Esophagus squamous epithelium (tissue), 5 donors: ENCODE measurements at regions not wholly inside any gene's neighbourhood (a gene's known extent, or its start where the extent isn't known, plus 50 kb on each side); places are given as distances from the start of the nearest gene placed in this dataset.
"Not testable (repeated sequence)": the region's sequence is repeated elsewhere in the genome, so short reads cannot be mapped to it uniquely, and the experiment has no call there.

ENCODE experiments used
- DNase-seq: peaks from one replicate; lab custom pipeline; 2025; lab: John Stamatoyannopoulos, UW
- H3K27ac ChIP-seq, 4 donors: fragments of 200-600 bp; sonication (generic); one replicate each; pipeline ENCODE4 v1.5.1; 2016 to 2019; ENCODE audit warnings: mild to moderate bottlenecking in 1 of 4
- H3K27me3 ChIP-seq, 4 donors: fragments of 200-600 bp; sonication (generic); 1 replicate in 3 of 4; 2 replicates in 1 of 4; pipeline versions ENCODE4 v1.5.1 to v1.6.0; 2017 to 2021; ENCODE audit warnings: antibody characterized with exemption in 1 of 4
- H3K36me3 ChIP-seq, 3 donors: fragments of 200-600 bp; sonication (generic); one replicate each; pipeline ENCODE4 v1.5.1; 2016 to 2019
- H3K4me1 ChIP-seq, 3 donors: fragments of 200-600 bp; sonication (generic); one replicate each; pipeline ENCODE4 v1.5.1; 2017 to 2019
- H3K4me3 ChIP-seq, 4 donors: fragments of 200-600 bp; sonication (generic); 1 replicate in 3 of 4; 2 replicates in 1 of 4; pipeline ENCODE4 v1.5.1; 2016 to 2019; ENCODE audit warnings: mild to moderate bottlenecking in 2 of 4, moderate library complexity in 1 of 4
- H3K9me3 ChIP-seq, 3 donors: fragments of 200-600 bp; sonication (generic); one replicate each; pipeline ENCODE4 v1.5.1; 2016 to 2019
- CTCF ChIP-seq, 6 experiments: fragments of 450-650 bp in 4 of 6; fragments of 200-600 bp in 2 of 6; sonication (generic) in 2 of 6; IDR thresholded peaks; one replicate each; pipeline ENCODE4 v1.5.1; 2016 to 2019; ENCODE audit warnings: antibody characterized with exemption in 6 of 6, mild to moderate bottlenecking in 4 of 6, moderate library complexity in 4 of 6
- POLR2A ChIP-seq, 4 donors: fragments of 450-650 bp; IDR thresholded peaks; one replicate each; pipeline ENCODE4 v1.6.1; 2017; ENCODE audit warnings: antibody characterized with exemption in 4 of 4, mild to moderate bottlenecking in 4 of 4, moderate library complexity in 3 of 4
- WGBS, 2 donors: methylation state at CpG; one replicate each; pipeline ENCODE4 v1.1.5; 2018; 5-methylcytosine and 5-hydroxymethylcytosine counted together
- intact Hi-C: fragments of 100-400 bp; cut with DNase I; formaldehyde crosslinking; loops from one replicate; pipeline ENCODE4 v1.15.0; 2022
- donor health status: DM: yes; HTN: yes; CAD: no.

GRCh38 chr18:71045331-71046065, 756.7 kb downstream of the SOCS6 start:
- H3K4me1 ChIP-seq: no peaks in the 10 kb centered on the region
- DNase-seq: no peak
- intact Hi-C loops: no loop called here
- 0% methylated on average over 1 of the region's 1 CpG for WGBS, 2 donors
- no peaks in the 10 kb centered on the region for H3K27me3 ChIP-seq
- TF ChIP-seq POLR2A (IDR thresholded peaks at IDR 0.05) (no peak), CTCF (IDR thresholded peaks at IDR 0.05) (no peak)
- H3K4me3 ChIP-seq: no peak overlapping the region
- H3K36me3 ChIP-seq: no peaks in the 10 kb centered on the region
- H3K9me3 ChIP-seq: no peaks in the 10 kb centered on the region
- H3K27ac ChIP-seq: no peak overlapping the region

DNA sequence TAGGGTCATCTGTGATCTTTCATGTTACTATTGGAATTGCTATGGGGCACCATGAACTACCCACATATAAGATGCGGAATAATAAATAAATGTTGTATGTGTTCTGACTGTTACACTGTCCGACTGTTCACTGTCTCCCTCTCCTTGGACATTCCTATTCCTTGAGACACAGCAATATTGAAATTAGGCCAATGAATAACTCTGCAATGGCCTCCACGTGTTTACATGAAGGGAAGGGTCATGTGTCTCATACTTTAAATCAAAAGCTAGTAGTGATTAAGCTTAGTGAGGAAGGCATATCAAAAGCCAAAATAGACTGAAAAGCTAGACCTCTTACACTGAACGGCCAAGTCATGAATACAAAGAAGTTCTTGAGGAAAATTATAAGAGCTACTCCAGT, 751.3 kb downstream of the SOCS6 start:
- H3K27me3 ChIP-seq: no peaks in the 10 kb centered on the region
- no peaks in the 10 kb centered on the region for H3K9me3 ChIP-seq
- 69 to 75% methylated on average over 4 of the region's 4 CpGs for WGBS, 2 donors
- no peaks in the 10 kb centered on the region for H3K36me3 ChIP-seq
- no peaks in the 10 kb centered on the region for H3K4me1 ChIP-seq
- DNase-seq: no peak
- TF ChIP-seq CTCF (IDR thresholded peaks at IDR 0.05): no peak
- TF ChIP-seq POLR2A (IDR thresholded peaks at IDR 0.05): no peak
- intact Hi-C loops: no loop called here
- H3K27ac ChIP-seq: no peak overlapping the region
- H3K4me3 ChIP-seq: no peak overlapping the region

- 32 to 33% methylated on average over 1 of the region's 1 CpG for WGBS, 2 donors
- H3K27ac ChIP-seq: no peak overlapping the region
- H3K36me3 ChIP-seq: no peaks in the 10 kb centered on the region
- H3K9me3 ChIP-seq: no peaks in the 10 kb centered on the region
- no peaks in the 10 kb centered on the region for H3K4me1 ChIP-seq
- intact Hi-C loops: no loop called here
- TF ChIP-seq POLR2A (IDR thresholded peaks at IDR 0.05) (no peak), CTCF (IDR thresholded peaks at IDR 0.05) (no peak)
- no peak for DNase-seq
- H3K4me3 ChIP-seq: no peak overlapping the region
- H3K27me3 ChIP-seq: no peaks in the 10 kb centered on the region
Observed at GRCh38 chr18:71038196-71038595, 749.4 kb downstream of the SOCS6 start.

- Histone ChIP-seq H3K36me3 (no peaks in the 10 kb centered on the region), H3K27me3 (no peaks in the 10 kb centered on the region), H3K4me3 (no peak overlapping the region), H3K9me3 (peaks cover 0 to 11% (median 1%) of the 10 kb centered on the region in 3 donors), H3K4me1 (no peaks in the 10 kb centered on the region), H3K27ac (no peak overlapping the region)
- WGBS, 2 donors: 36 to 40% methylated on average over 1 of the region's 1 CpG
- intact Hi-C loops: no loop called here
- DNase-seq: no peak
- no peak for TF ChIP-seq POLR2A (IDR thresholded peaks at IDR 0.05)
- no peak for TF ChIP-seq CTCF (IDR thresholded peaks at IDR 0.05)
Observed at GRCh38 chr18:71036783-71037182, 747.9 kb downstream of the SOCS6 start.

GRCh38 chr18:71031296-71032191, 742.7 kb downstream of the SOCS6 start:
- DNase-seq, H3K27ac ChIP-seq, H3K27me3 ChIP-seq, intact Hi-C loops, H3K36me3 ChIP-seq, H3K4me3 ChIP-seq, H3K4me1 ChIP-seq: not testable (repeated sequence)
- 100% methylated on average over 1 of the region's 46 CpGs; no CpG with 5 or more reads in 1 of the 2 donors for WGBS, 2 donors
- peaks cover 0 to 44% (median 7%) of the 10 kb centered on the region in 3 donors for H3K9me3 ChIP-seq

DNA sequence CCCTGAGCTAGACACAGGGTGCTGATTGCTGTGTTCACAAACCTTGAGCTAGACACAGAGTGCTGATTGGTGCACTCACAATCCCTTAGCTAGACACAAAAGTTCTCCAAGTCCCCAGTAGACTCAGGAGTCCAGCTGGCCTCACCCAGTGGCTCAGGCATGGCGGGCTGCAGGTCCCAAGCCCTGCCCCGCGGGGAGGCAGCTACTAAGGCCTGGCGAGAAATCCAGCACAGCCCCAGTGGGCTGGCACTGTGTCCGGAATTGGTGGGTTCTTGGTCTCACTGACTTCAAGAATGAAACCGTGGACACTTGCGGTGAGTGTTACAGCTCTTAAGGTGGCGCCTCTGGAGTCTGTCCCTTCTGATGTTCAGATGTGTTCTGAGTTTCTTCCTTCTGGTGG, 741.2 kb downstream of the SOCS6 start:
- H3K27me3 ChIP-seq, H3K4me3 ChIP-seq, H3K27ac ChIP-seq, H3K36me3 ChIP-seq, intact Hi-C loops, H3K4me1 ChIP-seq, DNase-seq: not testable (repeated sequence)
- 96% methylated on average over 5 of the region's 8 CpGs; no CpG with 5 or more reads in 1 of the 2 donors for WGBS, 2 donors
- H3K9me3 ChIP-seq: peaks cover 0 to 44% (median 7%) of the 10 kb centered on the region in 3 donors
